ENCODE measurements at regions not wholly inside any gene's neighbourhood (a gene's known extent, or its start where the extent isn't known, plus 50 kb on each side); places are given as distances from the start of the nearest gene placed in this dataset.

DNA sequence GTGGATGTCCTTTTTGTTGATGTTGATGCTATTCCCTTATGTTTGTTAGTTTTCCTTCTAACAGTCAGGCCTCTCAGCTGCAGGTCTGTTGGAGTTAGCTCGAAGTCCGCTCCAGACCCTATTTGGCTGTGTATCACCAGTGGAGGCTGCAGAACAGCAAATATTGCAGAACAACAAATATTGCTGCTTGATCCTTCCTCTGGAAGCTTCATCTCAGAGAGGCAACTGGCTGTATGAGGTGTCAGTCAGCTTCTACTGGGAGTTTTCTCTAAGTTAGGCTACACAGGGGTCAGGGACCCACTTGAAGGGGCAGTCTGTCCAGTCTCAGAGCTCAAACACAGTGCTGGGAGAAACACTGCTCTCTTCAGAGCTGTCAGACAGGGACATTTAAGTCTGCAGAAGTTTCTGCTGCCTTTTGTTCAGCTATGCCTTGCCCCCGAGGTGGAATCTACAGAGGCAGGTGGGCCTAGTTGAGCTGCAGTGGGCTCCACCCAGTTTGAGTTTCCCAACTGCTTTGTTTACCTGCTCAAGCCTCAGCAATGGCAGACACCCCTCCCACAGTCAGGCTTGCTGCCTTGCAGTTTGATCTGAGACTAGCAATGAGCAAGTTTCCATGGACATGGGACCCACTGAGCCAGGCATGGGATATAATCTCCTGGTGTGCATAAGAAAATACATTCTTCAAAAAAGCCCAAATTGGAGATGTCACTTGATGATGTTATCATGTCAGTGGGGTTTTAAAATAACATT lies 99.5 kb downstream of the KDM5D start:
- TF ChIP-seq, protein P1, sequence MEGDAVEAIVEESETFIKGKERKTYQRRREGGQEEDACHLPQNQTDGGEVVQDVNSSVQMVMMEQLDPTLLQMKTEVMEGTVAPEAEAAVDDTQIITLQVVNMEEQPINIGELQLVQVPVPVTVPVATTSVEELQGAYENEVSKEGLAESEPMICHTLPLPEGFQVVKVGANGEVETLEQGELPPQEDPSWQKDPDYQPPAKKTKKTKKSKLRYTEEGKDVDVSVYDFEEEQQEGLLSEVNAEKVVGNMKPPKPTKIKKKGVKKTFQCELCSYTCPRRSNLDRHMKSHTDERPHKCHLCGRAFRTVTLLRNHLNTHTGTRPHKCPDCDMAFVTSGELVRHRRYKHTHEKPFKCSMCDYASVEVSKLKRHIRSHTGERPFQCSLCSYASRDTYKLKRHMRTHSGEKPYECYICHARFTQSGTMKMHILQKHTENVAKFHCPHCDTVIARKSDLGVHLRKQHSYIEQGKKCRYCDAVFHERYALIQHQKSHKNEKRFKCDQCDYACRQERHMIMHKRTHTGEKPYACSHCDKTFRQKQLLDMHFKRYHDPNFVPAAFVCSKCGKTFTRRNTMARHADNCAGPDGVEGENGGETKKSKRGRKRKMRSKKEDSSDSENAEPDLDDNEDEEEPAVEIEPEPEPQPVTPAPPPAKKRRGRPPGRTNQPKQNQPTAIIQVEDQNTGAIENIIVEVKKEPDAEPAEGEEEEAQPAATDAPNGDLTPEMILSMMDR (conservative IDR thresholded peaks at IDR 0.05; ENCODE audit: low read length): no peak
- DNase-seq (ENCODE audit: low read depth): no peak

DNA sequence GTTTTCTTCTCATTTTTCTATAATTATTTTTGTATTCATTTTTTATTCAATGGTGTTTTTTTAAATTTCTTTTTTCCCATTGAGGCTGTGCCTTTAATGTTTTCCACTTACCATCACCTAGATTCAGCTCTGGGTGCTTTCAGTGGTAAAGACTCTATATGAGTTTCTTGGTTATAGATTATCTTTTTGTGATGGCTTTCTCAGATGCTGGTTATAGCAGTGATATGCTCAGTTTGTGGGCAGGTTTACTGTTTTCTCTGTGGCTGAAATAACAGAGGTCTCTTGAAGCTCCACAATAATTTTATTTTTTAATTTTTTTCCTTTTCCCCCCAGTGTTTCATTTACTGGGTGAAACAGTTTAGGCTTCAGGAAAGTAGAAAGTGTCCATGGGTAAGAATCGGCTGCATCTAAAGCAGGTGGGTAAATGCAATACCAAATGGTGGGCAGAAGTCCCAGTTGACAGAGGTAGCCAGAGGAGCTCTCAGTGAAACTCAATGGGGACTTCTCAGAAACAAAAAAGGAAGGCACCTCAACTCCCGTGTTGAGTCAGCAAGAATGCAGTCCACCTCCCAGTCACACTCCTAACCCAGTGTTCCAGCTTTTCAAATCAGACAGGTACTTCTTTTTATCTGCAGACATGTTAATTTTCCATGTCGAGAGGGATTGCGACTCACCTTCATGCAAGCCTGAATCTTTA lies 106.7 kb downstream of the KDM5D start:
- DNase-seq (ENCODE audit: low read depth): no peak
- TF ChIP-seq, protein P1 (conservative IDR thresholded peaks at IDR 0.05; ENCODE audit: low read length): no peak
- H3K4me3 ChIP-seq (ENCODE audit: low read length): no peak overlapping the region

More for the DNA sequence above, 99.5 kb downstream of the KDM5D start:
- H3K4me3 ChIP-seq (ENCODE audit: low read length): no peak overlapping the region

DNA sequence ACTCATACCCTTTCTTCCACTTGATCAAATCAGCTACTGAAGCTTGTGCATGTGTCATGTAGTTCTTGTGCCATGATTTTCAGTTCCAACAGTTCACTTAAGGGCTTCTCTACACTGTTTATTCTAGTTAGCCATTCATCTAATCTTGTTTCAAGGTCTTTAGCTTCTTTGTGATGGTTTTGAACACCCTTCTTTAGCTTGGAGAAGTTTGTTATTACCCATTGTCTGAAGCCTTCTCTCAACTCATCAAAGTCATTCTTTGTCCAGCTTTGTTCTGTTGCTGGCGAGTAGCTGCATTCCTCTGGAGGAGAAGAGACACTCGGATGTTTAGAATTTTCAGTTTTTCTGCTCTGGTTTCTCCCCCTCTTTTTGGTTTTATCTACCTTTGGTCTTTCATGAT lies 115.6 kb downstream of the KDM5D start:
- TF ChIP-seq, protein P1 (conservative IDR thresholded peaks at IDR 0.05; ENCODE audit: low read length): no peak
- no peak for DNase-seq (ENCODE audit: low read depth)
- H3K4me3 ChIP-seq (ENCODE audit: low read length): no peak overlapping the region

DNA sequence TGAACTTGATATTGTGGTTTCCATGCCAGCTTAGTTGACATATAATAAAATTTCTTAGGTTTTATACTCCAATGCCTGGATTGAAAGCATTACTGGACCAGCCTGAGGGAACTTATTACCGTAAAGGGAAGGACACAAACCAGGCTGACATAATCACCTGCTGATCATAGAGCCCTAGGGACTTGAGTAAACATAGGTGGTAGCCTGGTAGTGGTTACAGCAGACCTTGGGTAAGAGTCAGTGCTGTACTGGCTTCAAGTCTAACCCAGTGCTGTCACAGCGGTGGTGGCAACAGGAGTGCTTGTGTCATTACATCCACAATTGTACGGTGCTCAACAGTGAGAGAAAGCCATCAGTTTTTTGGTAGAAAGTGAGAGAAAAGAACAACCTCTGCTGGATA lies 122.1 kb downstream of the KDM5D start:
- TF ChIP-seq, protein P1 (conservative IDR thresholded peaks at IDR 0.05; ENCODE audit: low read length): no peak
- H3K4me3 ChIP-seq (ENCODE audit: low read length): no peak overlapping the region
- no peak for DNase-seq (ENCODE audit: low read depth)

- no peak overlapping the region for H3K4me3 ChIP-seq (ENCODE audit: low read length)
- no peak for DNase-seq (ENCODE audit: low read depth)
Measured at GRCh38 chrY:19621756-19622155, 122.8 kb downstream of the KDM5D start.

DNA sequence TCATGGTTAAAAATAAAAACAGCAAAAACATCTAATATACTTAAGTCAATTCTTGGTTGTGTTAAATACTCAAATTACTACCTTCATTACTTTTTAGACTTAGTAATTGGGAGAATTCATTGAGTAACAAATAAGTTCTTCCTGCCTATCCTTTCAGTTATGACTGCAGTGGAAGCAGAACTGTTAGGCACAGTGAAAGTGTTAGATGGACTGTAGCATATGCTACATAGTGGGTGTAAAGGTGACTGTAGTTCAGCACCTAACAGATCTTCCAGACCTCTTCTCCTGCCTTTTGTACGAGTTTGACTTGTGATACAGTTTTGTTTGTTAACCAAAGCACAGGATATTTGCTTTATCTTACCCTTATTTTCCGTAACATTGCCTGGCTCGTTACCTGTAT lies 143.4 kb downstream of the KDM5D start:
- DNase-seq (ENCODE audit: low read depth): no peak
- TF ChIP-seq, protein P1 (conservative IDR thresholded peaks at IDR 0.05; ENCODE audit: low read length): no peak
- H3K4me3 ChIP-seq (ENCODE audit: low read length): no peak overlapping the region

More at GRCh38 chrY:19621756-19622155, 122.8 kb downstream of the KDM5D start:
- TF ChIP-seq, protein P1 (conservative IDR thresholded peaks at IDR 0.05; ENCODE audit: low read length): no peak

- TF ChIP-seq, protein P1 (conservative IDR thresholded peaks at IDR 0.05; ENCODE audit: low read length): no peak
- DNase-seq (ENCODE audit: low read depth): no peak
Measured at GRCh38 chrY:19600711-19601110, 143.8 kb downstream of the KDM5D start.

More at GRCh38 chrY:19600711-19601110, 143.8 kb downstream of the KDM5D start:
- H3K4me3 ChIP-seq (ENCODE audit: low read length): no peak overlapping the region

All from AG10803 (cell line).